ENCODE measurements at regions not wholly inside any gene's neighbourhood (a gene's known extent, or its start where the extent isn't known, plus 50 kb on each side); places are given as distances from the start of the nearest gene placed in this dataset.

- DNase-seq, result no peak
- Mint-ChIP-seq H3K27ac (no peak overlapping the region), H3K9me3 (no peaks in the 10 kb centered on the region), H3K4me1 (ENCODE audit: low read depth) (no peaks in the 10 kb centered on the region), H3K36me3 (ENCODE audit: low read depth) (no peaks in the 10 kb centered on the region), H3K4me3 (no peak overlapping the region), H3K27me3 (no peaks in the 10 kb centered on the region)
Measured at GRCh38 chr20:39619271-39619785, 657.2 kb downstream of the DHX35 start.

GRCh38 chr20:39611901-39612300 lies 649.8 kb downstream of the DHX35 start:
- Mint-ChIP-seq H3K9me3 (peaks cover 9% of the 10 kb centered on the region), H3K4me1 (ENCODE audit: low read depth) (no peaks in the 10 kb centered on the region), H3K36me3 (ENCODE audit: low read depth) (no peaks in the 10 kb centered on the region), H3K4me3 (no peak overlapping the region), H3K27ac (no peak overlapping the region), H3K27me3 (no peaks in the 10 kb centered on the region)
- no peak for DNase-seq

GRCh38 chr20:39607141-39607540 lies 645.0 kb downstream of the DHX35 start:
- no peak overlapping the region for H3K27ac Mint-ChIP-seq
- H3K4me1 Mint-ChIP-seq (ENCODE audit: low read depth), result no peaks in the 10 kb centered on the region
- no peaks in the 10 kb centered on the region for H3K36me3 Mint-ChIP-seq (ENCODE audit: low read depth)
- DNase-seq, result no peak
- no peak overlapping the region for H3K4me3 Mint-ChIP-seq
- H3K27me3 Mint-ChIP-seq, result peaks cover 3% of the 10 kb centered on the region
- H3K9me3 Mint-ChIP-seq, result peaks cover 9% of the 10 kb centered on the region

- DNase-seq, result no peak
- Mint-ChIP-seq H3K36me3 (ENCODE audit: low read depth) (no peaks in the 10 kb centered on the region), H3K4me3 (no peak overlapping the region), H3K9me3 (peaks cover 9% of the 10 kb centered on the region), H3K27me3 (peaks cover 3% of the 10 kb centered on the region), H3K27ac (no peak overlapping the region), H3K4me1 (ENCODE audit: low read depth) (no peaks in the 10 kb centered on the region)
Measured at GRCh38 chr20:39605908-39606307, 643.8 kb downstream of the DHX35 start.

GRCh38 chr20:39605361-39605760 lies 643.2 kb downstream of the DHX35 start:
- no peak overlapping the region for H3K27ac Mint-ChIP-seq
- H3K4me3 Mint-ChIP-seq, result no peak overlapping the region
- H3K9me3 Mint-ChIP-seq, result peaks cover 6% of the 10 kb centered on the region
- H3K36me3 Mint-ChIP-seq (ENCODE audit: low read depth), result no peaks in the 10 kb centered on the region
- H3K27me3 Mint-ChIP-seq, result peaks cover 3% of the 10 kb centered on the region
- H3K4me1 Mint-ChIP-seq (ENCODE audit: low read depth), result no peaks in the 10 kb centered on the region
- no peak for DNase-seq

GRCh38 chr20:39603219-39603618 lies 641.1 kb downstream of the DHX35 start:
- Mint-ChIP-seq H3K4me3 (no peak overlapping the region), H3K27ac (no peak overlapping the region), H3K36me3 (ENCODE audit: low read depth) (no peaks in the 10 kb centered on the region), H3K4me1 (ENCODE audit: low read depth) (no peaks in the 10 kb centered on the region), H3K27me3 (peaks cover 3% of the 10 kb centered on the region), H3K9me3 (no peaks in the 10 kb centered on the region)
- DNase-seq, result no peak

GRCh38 chr20:39602649-39603048 lies 640.5 kb downstream of the DHX35 start:
- DNase-seq, result no peak
- peaks cover 3% of the 10 kb centered on the region for H3K27me3 Mint-ChIP-seq
- no peak overlapping the region for H3K27ac Mint-ChIP-seq
- H3K4me3 Mint-ChIP-seq, result no peak overlapping the region
- H3K4me1 Mint-ChIP-seq (ENCODE audit: low read depth), result no peaks in the 10 kb centered on the region
- H3K36me3 Mint-ChIP-seq (ENCODE audit: low read depth), result no peaks in the 10 kb centered on the region
- H3K9me3 Mint-ChIP-seq, result no peaks in the 10 kb centered on the region

GRCh38 chr20:39600871-39601270 lies 638.7 kb downstream of the DHX35 start:
- Mint-ChIP-seq H3K4me3 (no peak overlapping the region), H3K27me3 (peaks cover 3% of the 10 kb centered on the region), H3K4me1 (ENCODE audit: low read depth) (no peaks in the 10 kb centered on the region), H3K36me3 (ENCODE audit: low read depth) (no peaks in the 10 kb centered on the region), H3K27ac (no peak overlapping the region), H3K9me3 (no peaks in the 10 kb centered on the region)
- DNase-seq, result no peak

GRCh38 chr20:39600156-39600555 lies 638.0 kb downstream of the DHX35 start:
- no peak overlapping the region for H3K4me3 Mint-ChIP-seq
- H3K9me3 Mint-ChIP-seq, result no peaks in the 10 kb centered on the region
- no peak for DNase-seq
- no peaks in the 10 kb centered on the region for H3K36me3 Mint-ChIP-seq (ENCODE audit: low read depth)
- H3K4me1 Mint-ChIP-seq (ENCODE audit: low read depth), result no peaks in the 10 kb centered on the region
- H3K27me3 Mint-ChIP-seq, result peaks cover 3% of the 10 kb centered on the region
- no peak overlapping the region for H3K27ac Mint-ChIP-seq

- no peaks in the 10 kb centered on the region for H3K9me3 Mint-ChIP-seq
- H3K4me3 Mint-ChIP-seq, result no peak overlapping the region
- H3K27me3 Mint-ChIP-seq, result no peaks in the 10 kb centered on the region
- no peak overlapping the region for H3K27ac Mint-ChIP-seq
- H3K36me3 Mint-ChIP-seq (ENCODE audit: low read depth), result no peaks in the 10 kb centered on the region
- DNase-seq, result no peak
- H3K4me1 Mint-ChIP-seq (ENCODE audit: low read depth), result no peaks in the 10 kb centered on the region
Measured at GRCh38 chr20:39596554-39596953, 634.4 kb downstream of the DHX35 start.

- peaks cover 10% of the 10 kb centered on the region for H3K27me3 Mint-ChIP-seq
- H3K4me1 Mint-ChIP-seq (ENCODE audit: low read depth), result no peaks in the 10 kb centered on the region
- H3K4me3 Mint-ChIP-seq, result no peak overlapping the region
- no peaks in the 10 kb centered on the region for H3K36me3 Mint-ChIP-seq (ENCODE audit: low read depth)
- no peak for DNase-seq
- no peak overlapping the region for H3K27ac Mint-ChIP-seq
- H3K9me3 Mint-ChIP-seq, result no peaks in the 10 kb centered on the region
Measured at GRCh38 chr20:39592371-39592770, 630.2 kb downstream of the DHX35 start.

- H3K27ac Mint-ChIP-seq, result no peak overlapping the region
- no peak overlapping the region for H3K4me3 Mint-ChIP-seq
- H3K4me1 Mint-ChIP-seq (ENCODE audit: low read depth), result no peaks in the 10 kb centered on the region
- no peaks in the 10 kb centered on the region for H3K36me3 Mint-ChIP-seq (ENCODE audit: low read depth)
- H3K9me3 Mint-ChIP-seq, result peaks cover 1% of the 10 kb centered on the region
- no peak for DNase-seq
- peaks cover 13% of the 10 kb centered on the region for H3K27me3 Mint-ChIP-seq
Measured at GRCh38 chr20:39588148-39588757, 626.1 kb downstream of the DHX35 start.

GRCh38 chr20:39581034-39581433 lies 618.9 kb downstream of the DHX35 start:
- DNase-seq, result no peak
- Mint-ChIP-seq H3K4me3 (no peak overlapping the region), H3K27me3 (no peaks in the 10 kb centered on the region), H3K36me3 (ENCODE audit: low read depth) (no peaks in the 10 kb centered on the region), H3K27ac (no peak overlapping the region), H3K4me1 (ENCODE audit: low read depth) (no peaks in the 10 kb centered on the region), H3K9me3 (peaks cover 5% of the 10 kb centered on the region)

- Mint-ChIP-seq H3K27ac (no peak overlapping the region), H3K9me3 (peaks cover 5% of the 10 kb centered on the region), H3K27me3 (no peaks in the 10 kb centered on the region), H3K4me3 (no peak overlapping the region), H3K4me1 (ENCODE audit: low read depth) (no peaks in the 10 kb centered on the region), H3K36me3 (ENCODE audit: low read depth) (no peaks in the 10 kb centered on the region)
- DNase-seq, result no peak
Measured at GRCh38 chr20:39576771-39577170, 614.6 kb downstream of the DHX35 start.

GRCh38 chr20:39574061-39574460 lies 611.9 kb downstream of the DHX35 start:
- H3K4me1 Mint-ChIP-seq (ENCODE audit: low read depth), result no peaks in the 10 kb centered on the region
- no peak overlapping the region for H3K27ac Mint-ChIP-seq
- no peak overlapping the region for H3K4me3 Mint-ChIP-seq
- H3K36me3 Mint-ChIP-seq (ENCODE audit: low read depth), result no peaks in the 10 kb centered on the region
- no peak for DNase-seq
- peaks cover 5% of the 10 kb centered on the region for H3K9me3 Mint-ChIP-seq
- H3K27me3 Mint-ChIP-seq, result no peaks in the 10 kb centered on the region

- Mint-ChIP-seq H3K27ac (no peak overlapping the region), H3K4me3 (no peak overlapping the region), H3K4me1 (ENCODE audit: low read depth) (no peaks in the 10 kb centered on the region), H3K36me3 (ENCODE audit: low read depth) (no peaks in the 10 kb centered on the region), H3K9me3 (peaks cover 2% of the 10 kb centered on the region), H3K27me3 (no peaks in the 10 kb centered on the region)
- no peak for DNase-seq
Measured at GRCh38 chr20:39571171-39571570, 609.0 kb downstream of the DHX35 start.
